GM21576 (cell line): ENCODE measurements at regions not wholly inside any gene's neighbourhood (a gene's known extent, or its start where the extent isn't known, plus 50 kb on each side); places are given as distances from the start of the nearest gene placed in this dataset.
"Not testable (repeated sequence)": the region's sequence is repeated elsewhere in the genome, so short reads cannot be mapped to it uniquely, and the experiment has no call there.

Source experiments
- ATAC-seq: cut with Tn5 transposase; IDR thresholded peaks from one replicate; pipeline ENCODE4 v1.9.1; 2021; ENCODE audit warnings: mild to moderate bottlenecking, moderate library complexity; ENCODE audit not compliant: unreplicated experiment

GRCh38 chr11:38176686-38177322 is 1578.8 kb upstream of the RAG2 start:
- no peak for ATAC-seq

GRCh38 chr11:38173676-38174075 is 1575.6 kb upstream of the RAG2 start:
- ATAC-seq: no peak

- no peak for ATAC-seq
Measured at GRCh38 chr11:38169286-38169685, 1571.2 kb upstream of the RAG2 start.

GRCh38 chr11:38163526-38163925 is 1565.5 kb upstream of the RAG2 start:
- ATAC-seq: no peak

- ATAC-seq: no peak
Measured at GRCh38 chr11:38160433-38160832, 1562.4 kb upstream of the RAG2 start.

- no peak for ATAC-seq
Measured at GRCh38 chr11:38159038-38159437, 1561.0 kb upstream of the RAG2 start.

GRCh38 chr11:38156495-38157146 is 1558.6 kb upstream of the RAG2 start:
- ATAC-seq: no peak

- no peak for ATAC-seq
Measured at GRCh38 chr11:38155856-38156255, 1557.8 kb upstream of the RAG2 start.

GRCh38 chr11:38153985-38154384 is 1555.9 kb upstream of the RAG2 start:
- no peak for ATAC-seq

GRCh38 chr11:38143852-38144251 is 1545.8 kb upstream of the RAG2 start:
- ATAC-seq: no peak

GRCh38 chr11:38138972-38139371 is 1540.9 kb upstream of the RAG2 start:
- ATAC-seq: no peak

GRCh38 chr11:38136887-38137286 is 1538.9 kb upstream of the RAG2 start:
- no peak for ATAC-seq

GRCh38 chr11:38131535-38131934 is 1533.5 kb upstream of the RAG2 start:
- ATAC-seq: no peak

- no peak for ATAC-seq
Measured at GRCh38 chr11:38130976-38131375, 1532.9 kb upstream of the RAG2 start.

- ATAC-seq: no peak
Measured at GRCh38 chr11:38130514-38130913, 1532.5 kb upstream of the RAG2 start.

- no peak for ATAC-seq
Measured at GRCh38 chr11:38123673-38124072, 1525.6 kb upstream of the RAG2 start.

GRCh38 chr11:38116616-38117015 is 1518.6 kb upstream of the RAG2 start:
- ATAC-seq: not testable (repeated sequence)

GRCh38 chr11:38115381-38115780 is 1517.3 kb upstream of the RAG2 start:
- not testable (repeated sequence) for ATAC-seq

- ATAC-seq: no peak
Measured at GRCh38 chr11:38100836-38101462, 1502.9 kb upstream of the RAG2 start.

- no peak for ATAC-seq
Measured at GRCh38 chr11:38095268-38095667, 1497.2 kb upstream of the RAG2 start.

GRCh38 chr11:38089726-38090125 is 1491.7 kb upstream of the RAG2 start:
- no peak for ATAC-seq

GRCh38 chr11:38060920-38061319 is 1462.9 kb upstream of the RAG2 start:
- ATAC-seq: no peak
